Natural killer cell (primary cell): ENCODE measurements at regions not wholly inside any gene's neighbourhood (a gene's known extent, or its start where the extent isn't known, plus 50 kb on each side); places are given as distances from the start of the nearest gene placed in this dataset.
A peak's percentile ranks its signal among the peaks of the same experiment; 100 is the strongest.

ENCODE experiments used
- ATAC-seq, 3 donors: fragments of 150-1000 bp in 2 of 3; fragments of 200-7000 bp in 1 of 3; cut with Tn5 transposase; 1 replicate in 1 of 3; 2 replicates in 2 of 3; pipeline ENCODE4 v1.10.0; 2021; ENCODE audit warnings: mild to moderate bottlenecking in 2 of 3, moderate library complexity in 2 of 3
- DNase-seq, 2 donors: peaks; one replicate each; pipeline versions ENCODE4 v3.0.0 to v3.0.0-alpha.2; 2013 to 2021; ENCODE audit warnings: mixed read lengths in 1 of 2
- H3K27ac ChIP-seq: one replicate; pipeline ENCODE4 v1.5.1; 2013; ENCODE audit warnings: mild to moderate bottlenecking, low read length
- H3K27me3 ChIP-seq: one replicate; pipeline ENCODE4 v1.6.1; 2013; ENCODE audit warnings: low read length; ENCODE audit not compliant: control insufficient read depth, insufficient read depth
- H3K36me3 ChIP-seq: one replicate; pipeline ENCODE4 v1.6.1; 2013; ENCODE audit warnings: low read length; ENCODE audit not compliant: control insufficient read depth, insufficient read depth
- H3K4me1 ChIP-seq: one replicate; pipeline ENCODE4 v1.6.1; 2013; ENCODE audit warnings: low read length; ENCODE audit not compliant: control insufficient read depth, insufficient read depth
- H3K4me3 ChIP-seq: one replicate; pipeline ENCODE4 v1.5.1; 2013; ENCODE audit warnings: low read length
- H3K9me3 ChIP-seq: one replicate; pipeline ENCODE4 v1.6.1; 2013; ENCODE audit warnings: low read length; ENCODE audit not compliant: control insufficient read depth, insufficient read depth
- H3K27ac Mint-ChIP-seq, 2 donors: one replicate each; pipeline ENCODE4 v1.8.0; 2022; ENCODE audit warnings: mild to moderate bottlenecking in 2 of 2, mixed read lengths in 2 of 2, moderate library complexity in 1 of 2
- H3K27me3 Mint-ChIP-seq, 2 donors: one replicate each; pipeline ENCODE4 v1.8.0; 2022; ENCODE audit warnings: low read depth in 2 of 2, mixed read lengths in 2 of 2
- H3K36me3 Mint-ChIP-seq: one replicate; pipeline ENCODE4 v1.8.0; 2022; ENCODE audit warnings: mixed read lengths
- H3K4me1 Mint-ChIP-seq, 2 donors: one replicate each; pipeline ENCODE4 v1.8.0; 2022; ENCODE audit warnings: mixed read lengths in 2 of 2
- H3K4me3 Mint-ChIP-seq: one replicate; pipeline ENCODE4 v1.8.0; 2022; ENCODE audit warnings: mild to moderate bottlenecking, moderate library complexity, mixed read lengths
- H3K9me3 Mint-ChIP-seq, 2 donors: one replicate each; pipeline ENCODE4 v1.8.0; 2022; ENCODE audit warnings: mixed read lengths in 2 of 2
- CTCF ChIP-seq: fragments of 200-600 bp; IDR thresholded peaks from one replicate; pipeline ENCODE4 v1.8.0; 2022; ENCODE audit warnings: antibody characterized with exemption
- WGBS: methylation state at CpG from one replicate; pipeline ENCODE4 v1.1.7; 2013; ENCODE audit warnings: missing lambda C conversion rate; ENCODE audit not compliant: insufficient coverage; 5-methylcytosine and 5-hydroxymethylcytosine counted together
- intact Hi-C: fragments of 100-400 bp; cut with micrococcal nuclease; formaldehyde crosslinking; loops from one replicate; pipeline ENCODE4 v1.14.2; 2022

- H3K9me3 Mint-ChIP-seq: peaks cover 2 to 9% of the 10 kb centered on the region in 2 donors
- H3K27ac ChIP-seq: no peak overlapping the region
- H3K9me3 ChIP-seq: no peaks in the 10 kb centered on the region
- H3K4me3 Mint-ChIP-seq: no peak overlapping the region
- H3K27ac Mint-ChIP-seq: no peak overlapping the region
- TF ChIP-seq CTCF: no peak
- intact Hi-C loops: no loop called here
- no peaks in the 10 kb centered on the region for H3K36me3 Mint-ChIP-seq
- H3K4me1 Mint-ChIP-seq: no peaks in the 10 kb centered on the region
- no peaks in the 10 kb centered on the region for H3K36me3 ChIP-seq
- no peak overlapping the region for H3K4me3 ChIP-seq
- ATAC-seq: no peak
- no peak for DNase-seq
- no peaks in the 10 kb centered on the region for H3K4me1 ChIP-seq
- H3K27me3 ChIP-seq: no peaks in the 10 kb centered on the region
- no peaks in the 10 kb centered on the region for H3K27me3 Mint-ChIP-seq
Observed at GRCh38 chr6:123733180-123733579, 70.5 kb upstream of the NKAIN2 start.

- no peak overlapping the region for H3K27ac Mint-ChIP-seq
- H3K4me1 ChIP-seq: no peaks in the 10 kb centered on the region
- WGBS: 66% methylated on average over 3 of the region's 3 CpGs
- H3K9me3 ChIP-seq: no peaks in the 10 kb centered on the region
- intact Hi-C loops: loop anchor here (10.0 kb wide), 1 partner anchor 302 kb away; no protein-coding TSS in a partner anchor
- TF ChIP-seq CTCF: no peak
- H3K4me3 ChIP-seq: no peak overlapping the region
- H3K27me3 ChIP-seq: no peaks in the 10 kb centered on the region
- no peak overlapping the region for H3K27ac ChIP-seq
- DNase-seq: no peak
- no peaks in the 10 kb centered on the region for H3K36me3 ChIP-seq
- H3K4me3 Mint-ChIP-seq: no peak overlapping the region
- no peaks in the 10 kb centered on the region for H3K4me1 Mint-ChIP-seq
- no peaks in the 10 kb centered on the region for H3K27me3 Mint-ChIP-seq
- peaks cover 0 to 4% of the 10 kb centered on the region in 2 donors for H3K9me3 Mint-ChIP-seq
- no peaks in the 10 kb centered on the region for H3K36me3 Mint-ChIP-seq
- ATAC-seq: no peak
Observed at GRCh38 chr6:123716506-123716905, 79.8 kb upstream of the TRDN start.

GRCh38 chr6:123715006-123715863 is 78.5 kb upstream of the TRDN start:
- H3K9me3 Mint-ChIP-seq: peaks cover 0 to 4% of the 10 kb centered on the region in 2 donors
- H3K27me3 ChIP-seq: no peaks in the 10 kb centered on the region
- 69% methylated on average over 6 of the region's 7 CpGs for WGBS
- H3K36me3 ChIP-seq: no peaks in the 10 kb centered on the region
- no peak for TF ChIP-seq CTCF
- no peak overlapping the region for H3K27ac ChIP-seq
- DNase-seq (peak in 1 of 2 donors; percentile 3), ATAC-seq (no peak)
- H3K9me3 ChIP-seq: no peaks in the 10 kb centered on the region
- H3K4me1 ChIP-seq: no peaks in the 10 kb centered on the region
- no peaks in the 10 kb centered on the region for H3K36me3 Mint-ChIP-seq
- no peaks in the 10 kb centered on the region for H3K27me3 Mint-ChIP-seq
- intact Hi-C loops: loop anchor here (10.0 kb wide), 1 partner anchor 300 kb away; no protein-coding TSS in a partner anchor
- H3K4me1 Mint-ChIP-seq: no peaks in the 10 kb centered on the region
- no peak overlapping the region for H3K4me3 ChIP-seq
- no peak overlapping the region for H3K27ac Mint-ChIP-seq
- no peak overlapping the region for H3K4me3 Mint-ChIP-seq
